ENCODE measurements at regions not wholly inside any gene's neighbourhood (a gene's known extent, or its start where the extent isn't known, plus 50 kb on each side); places are given as distances from the start of the nearest gene placed in this dataset.

GRCh38 chr3:117572786-117573185 lies 863.2 kb downstream of the TUSC7 start:
- no peak for TF ChIP-seq CTCF (IDR thresholded peaks at IDR 0.05; ENCODE audit: control insufficient read depth, insufficient read depth, low read depth, low read length, missing control alignments)
- H3K4me3 ChIP-seq (ENCODE audit: control insufficient read depth, low read depth, low read length): no peak overlapping the region
- no peak for DNase-seq (ENCODE audit: low read depth)

GRCh38 chr3:117580806-117581205 lies 871.2 kb downstream of the TUSC7 start:
- no peak overlapping the region for H3K4me3 ChIP-seq (ENCODE audit: control insufficient read depth, low read depth, low read length)
- no peak for DNase-seq (ENCODE audit: low read depth)
- TF ChIP-seq CTCF (IDR thresholded peaks at IDR 0.05; ENCODE audit: control insufficient read depth, insufficient read depth, low read depth, low read length, missing control alignments): no peak

GRCh38 chr3:117586161-117586560 lies 876.6 kb downstream of the TUSC7 start:
- H3K4me3 ChIP-seq (ENCODE audit: control insufficient read depth, low read depth, low read length): no peak overlapping the region
- no peak for DNase-seq (ENCODE audit: low read depth)
- no peak for TF ChIP-seq CTCF (IDR thresholded peaks at IDR 0.05; ENCODE audit: control insufficient read depth, insufficient read depth, low read depth, low read length, missing control alignments)

GRCh38 chr3:117587416-117587815 lies 877.8 kb downstream of the TUSC7 start:
- no peak overlapping the region for H3K4me3 ChIP-seq (ENCODE audit: control insufficient read depth, low read depth, low read length)
- DNase-seq (ENCODE audit: low read depth): no peak
- no peak for TF ChIP-seq CTCF (IDR thresholded peaks at IDR 0.05; ENCODE audit: control insufficient read depth, insufficient read depth, low read depth, low read length, missing control alignments)

- TF ChIP-seq CTCF (IDR thresholded peaks at IDR 0.05; ENCODE audit: control insufficient read depth, insufficient read depth, low read depth, low read length, missing control alignments): no peak
- no peak for DNase-seq (ENCODE audit: low read depth)
- no peak overlapping the region for H3K4me3 ChIP-seq (ENCODE audit: control insufficient read depth, low read depth, low read length)
Observed at GRCh38 chr3:117589454-117589853, 879.9 kb downstream of the TUSC7 start.

GRCh38 chr3:117595615-117596014 lies 886.0 kb downstream of the TUSC7 start:
- no peak overlapping the region for H3K4me3 ChIP-seq (ENCODE audit: control insufficient read depth, low read depth, low read length)
- no peak for TF ChIP-seq CTCF (IDR thresholded peaks at IDR 0.05; ENCODE audit: control insufficient read depth, insufficient read depth, low read depth, low read length, missing control alignments)
- DNase-seq (ENCODE audit: low read depth): no peak

GRCh38 chr3:117596503-117596902 lies 886.9 kb downstream of the TUSC7 start:
- no peak for DNase-seq (ENCODE audit: low read depth)
- no peak for TF ChIP-seq CTCF (IDR thresholded peaks at IDR 0.05; ENCODE audit: control insufficient read depth, insufficient read depth, low read depth, low read length, missing control alignments)
- no peak overlapping the region for H3K4me3 ChIP-seq (ENCODE audit: control insufficient read depth, low read depth, low read length)
